BJ (cell line): ENCODE measurements at regions not wholly inside any gene's neighbourhood (a gene's known extent, or its start where the extent isn't known, plus 50 kb on each side); places are given as distances from the start of the nearest gene placed in this dataset.

Source experiments
- CTCF ChIA-PET: fragments of 350-600 bp; formaldehyde crosslinking; extraction: SDS; loops from one replicate; lab custom pipeline; 2021; ENCODE audit warnings: antibody characterized with exemption, inconsistent platforms; lab: Yijun Ruan, JAX
- POLR2A ChIA-PET: fragments of 300-600 bp; sonication (Branson Sonifier 250); formaldehyde crosslinking; extraction: SDS; loops from one replicate; lab custom pipeline; 2021; ENCODE audit warnings: antibody characterized with exemption; lab: Charles Lee
- DNase-seq: peaks from one replicate; pipeline ENCODE4 v3.0.0-alpha.2; 2011; ENCODE audit warnings: low read depth
- H3K27me3 ChIP-seq: 2 replicates; pipeline ENCODE4 v1.6.0; 2011; ENCODE audit warnings: low read length; ENCODE audit not compliant: control insufficient read depth, insufficient read depth
- H3K36me3 ChIP-seq: 2 replicates; pipeline ENCODE4 v1.5.1; 2011; ENCODE audit warnings: low read length; ENCODE audit not compliant: control insufficient read depth, insufficient read depth
- H3K4me3 ChIP-seq: 2 replicates; pipeline ENCODE4 v1.5.1; 2011; ENCODE audit warnings: low read depth, mild to moderate bottlenecking, control low read depth, low read length
- TF ChIP-seq, protein P1 (sequence below): IDR thresholded peaks from 2 replicates; pipeline ENCODE4 v1.5.1; 2011; ENCODE audit warnings: low read depth, mild to moderate bottlenecking, control low read depth, inconsistent platforms, low read length, moderate library complexity; ENCODE audit not compliant: insufficient read depth

DNA sequence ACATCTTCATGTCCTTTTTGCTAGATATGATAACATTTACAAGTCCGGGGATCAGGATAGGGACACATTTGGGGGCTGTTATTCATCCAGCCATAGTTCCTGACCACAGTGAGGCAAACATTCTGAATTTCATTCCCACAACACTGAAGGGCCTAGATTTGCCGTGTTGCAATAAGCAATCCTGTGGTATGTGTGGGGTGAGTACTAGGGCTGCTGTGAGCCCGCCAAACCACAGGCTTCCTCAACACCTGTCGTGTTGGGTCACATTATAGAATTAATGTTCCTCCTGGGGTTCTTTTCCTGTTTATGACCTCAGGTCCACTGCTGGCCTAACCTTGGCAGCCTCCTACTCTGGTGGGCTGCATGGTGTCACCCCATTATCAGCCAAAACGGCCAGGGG lies 119.2 kb downstream of the TBC1D30 start:
- POLR2A ChIA-PET, result no interaction called here
- TF ChIP-seq, protein P1, sequence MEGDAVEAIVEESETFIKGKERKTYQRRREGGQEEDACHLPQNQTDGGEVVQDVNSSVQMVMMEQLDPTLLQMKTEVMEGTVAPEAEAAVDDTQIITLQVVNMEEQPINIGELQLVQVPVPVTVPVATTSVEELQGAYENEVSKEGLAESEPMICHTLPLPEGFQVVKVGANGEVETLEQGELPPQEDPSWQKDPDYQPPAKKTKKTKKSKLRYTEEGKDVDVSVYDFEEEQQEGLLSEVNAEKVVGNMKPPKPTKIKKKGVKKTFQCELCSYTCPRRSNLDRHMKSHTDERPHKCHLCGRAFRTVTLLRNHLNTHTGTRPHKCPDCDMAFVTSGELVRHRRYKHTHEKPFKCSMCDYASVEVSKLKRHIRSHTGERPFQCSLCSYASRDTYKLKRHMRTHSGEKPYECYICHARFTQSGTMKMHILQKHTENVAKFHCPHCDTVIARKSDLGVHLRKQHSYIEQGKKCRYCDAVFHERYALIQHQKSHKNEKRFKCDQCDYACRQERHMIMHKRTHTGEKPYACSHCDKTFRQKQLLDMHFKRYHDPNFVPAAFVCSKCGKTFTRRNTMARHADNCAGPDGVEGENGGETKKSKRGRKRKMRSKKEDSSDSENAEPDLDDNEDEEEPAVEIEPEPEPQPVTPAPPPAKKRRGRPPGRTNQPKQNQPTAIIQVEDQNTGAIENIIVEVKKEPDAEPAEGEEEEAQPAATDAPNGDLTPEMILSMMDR, result no peak
- no peak overlapping the region for H3K4me3 ChIP-seq
- no peak for DNase-seq
- no peaks in the 10 kb centered on the region; the same call in none of the 2 replicates for H3K27me3 ChIP-seq
- H3K36me3 ChIP-seq, result no peaks in the 10 kb centered on the region
- CTCF ChIA-PET, result interaction anchor here (1.7 kb wide), 1 partner anchor 179 kb away, joined by 4 read pairs; no protein-coding TSS in a partner anchor

- ChIA-PET CTCF (interaction anchor here (1.7 kb wide), 1 partner anchor 178 kb away, joined by 4 read pairs; no protein-coding TSS in a partner anchor), POLR2A (no interaction called here)
- no peak overlapping the region for H3K4me3 ChIP-seq
These were observed 120.5 kb downstream of the TBC1D30 start for GRCh38 chr12:64944966-64945365.

DNA sequence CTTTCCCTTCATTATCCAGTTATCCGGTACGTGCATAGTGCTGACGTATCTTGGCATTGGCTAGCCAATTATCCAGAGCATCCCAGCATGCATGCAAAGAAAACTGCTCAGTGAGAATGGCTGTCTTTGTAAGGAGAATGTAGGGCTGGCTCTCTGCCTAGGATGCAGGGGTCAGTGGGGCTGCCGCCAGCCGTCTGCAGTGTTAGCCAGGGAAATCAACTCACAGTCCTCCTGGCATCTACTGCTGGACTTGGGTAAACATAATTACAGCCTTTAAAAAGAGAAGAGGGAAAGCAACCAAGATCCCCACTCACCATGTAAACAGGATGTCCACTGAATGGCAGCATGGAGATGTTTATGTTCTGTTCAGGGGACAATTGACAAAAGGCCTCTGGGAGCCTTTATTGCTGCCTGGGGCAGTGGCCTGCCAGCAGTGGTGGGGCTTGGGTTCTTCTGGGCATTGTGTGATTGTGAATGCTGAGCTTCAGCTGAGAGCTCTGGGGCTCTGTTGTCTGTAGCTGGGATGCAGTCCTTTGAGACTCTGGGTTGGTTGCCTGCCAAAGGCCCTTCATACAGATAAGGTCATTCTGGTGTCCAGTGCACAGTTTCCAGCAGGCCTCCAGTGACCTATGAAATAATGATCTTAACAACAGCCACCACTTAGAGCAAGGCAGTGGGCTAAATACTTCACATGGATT lies 121.8 kb downstream of the TBC1D30 start:
- ChIA-PET POLR2A (no interaction called here), CTCF (interaction anchor here (0.6 kb wide), 1 partner anchor 52 kb away, joined by 5 read pairs; no protein-coding TSS in a partner anchor)
- TF ChIP-seq, protein P1, result no peak
- Histone ChIP-seq H3K4me3 (no peak overlapping the region), H3K36me3 (no peaks in the 10 kb centered on the region), H3K27me3 (peaks cover 2% of the 10 kb centered on the region; the same call in 1 of the 2 replicates)
- DNase-seq, result no peak

More at GRCh38 chr12:64944966-64945365, 120.5 kb downstream of the TBC1D30 start:
- TF ChIP-seq, protein P1, result no peak
- peaks cover 2% of the 10 kb centered on the region; the same call in 1 of the 2 replicates for H3K27me3 ChIP-seq
- DNase-seq, result no peak
- H3K36me3 ChIP-seq, result no peaks in the 10 kb centered on the region

- H3K4me3 ChIP-seq, result no peak overlapping the region
- TF ChIP-seq, protein P1, result no peak
- DNase-seq, result no peak
- no peaks in the 10 kb centered on the region for H3K36me3 ChIP-seq
- POLR2A ChIA-PET, result no interaction called here
- CTCF ChIA-PET, result no interaction called here
- H3K27me3 ChIP-seq, result peaks cover 2% of the 10 kb centered on the region; the same call in 1 of the 2 replicates
These were observed 126.4 kb downstream of the TBC1D30 start for GRCh38 chr12:64950711-64951298.

- DNase-seq, result no peak
- Histone ChIP-seq H3K4me3 (no peak overlapping the region), H3K36me3 (no peaks in the 10 kb centered on the region), H3K27me3 (peaks cover 2% of the 10 kb centered on the region; the same call in 1 of the 2 replicates)
- ChIA-PET CTCF (no interaction called here), POLR2A (no interaction called here)
- TF ChIP-seq, protein P1, result no peak
These were observed 127.5 kb downstream of the TBC1D30 start for GRCh38 chr12:64951944-64952343.
